ENCODE measurements at regions not wholly inside any gene's neighbourhood (a gene's known extent, or its start where the extent isn't known, plus 50 kb on each side); places are given as distances from the start of the nearest gene placed in this dataset.

- H3K36me3 ChIP-seq, result no peaks in the 10 kb centered on the region
- no peak overlapping the region for H3K4me3 ChIP-seq
- no peaks in the 10 kb centered on the region for H3K27me3 ChIP-seq
- TF ChIP-seq, protein P1, sequence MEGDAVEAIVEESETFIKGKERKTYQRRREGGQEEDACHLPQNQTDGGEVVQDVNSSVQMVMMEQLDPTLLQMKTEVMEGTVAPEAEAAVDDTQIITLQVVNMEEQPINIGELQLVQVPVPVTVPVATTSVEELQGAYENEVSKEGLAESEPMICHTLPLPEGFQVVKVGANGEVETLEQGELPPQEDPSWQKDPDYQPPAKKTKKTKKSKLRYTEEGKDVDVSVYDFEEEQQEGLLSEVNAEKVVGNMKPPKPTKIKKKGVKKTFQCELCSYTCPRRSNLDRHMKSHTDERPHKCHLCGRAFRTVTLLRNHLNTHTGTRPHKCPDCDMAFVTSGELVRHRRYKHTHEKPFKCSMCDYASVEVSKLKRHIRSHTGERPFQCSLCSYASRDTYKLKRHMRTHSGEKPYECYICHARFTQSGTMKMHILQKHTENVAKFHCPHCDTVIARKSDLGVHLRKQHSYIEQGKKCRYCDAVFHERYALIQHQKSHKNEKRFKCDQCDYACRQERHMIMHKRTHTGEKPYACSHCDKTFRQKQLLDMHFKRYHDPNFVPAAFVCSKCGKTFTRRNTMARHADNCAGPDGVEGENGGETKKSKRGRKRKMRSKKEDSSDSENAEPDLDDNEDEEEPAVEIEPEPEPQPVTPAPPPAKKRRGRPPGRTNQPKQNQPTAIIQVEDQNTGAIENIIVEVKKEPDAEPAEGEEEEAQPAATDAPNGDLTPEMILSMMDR (IDR thresholded peaks at IDR 0.05), result no peak
- H3K9me3 ChIP-seq, result no peaks in the 10 kb centered on the region
- no peaks in the 10 kb centered on the region for H3K4me1 ChIP-seq
- H3K27ac ChIP-seq, result no peak overlapping the region
- DNase-seq (ENCODE audit: low spot score in 2 of 2), result no peak
- intact Hi-C loops (cut with DNase I), result no loop called here
These were observed 660.8 kb upstream of the SGO1 start for GRCh38 chr3:20846832-20847231.

- TF ChIP-seq, protein P1 (IDR thresholded peaks at IDR 0.05), result no peak
- Histone ChIP-seq H3K4me1 (no peaks in the 10 kb centered on the region), H3K27me3 (no peaks in the 10 kb centered on the region), H3K27ac (no peak overlapping the region), H3K4me3 (no peak overlapping the region), H3K36me3 (no peaks in the 10 kb centered on the region), H3K9me3 (no peaks in the 10 kb centered on the region)
- no peak for DNase-seq (ENCODE audit: low spot score in 2 of 2)
- intact Hi-C loops (cut with DNase I), result no loop called here
These were observed 660.1 kb upstream of the SGO1 start for GRCh38 chr3:20846066-20846465.

DNA sequence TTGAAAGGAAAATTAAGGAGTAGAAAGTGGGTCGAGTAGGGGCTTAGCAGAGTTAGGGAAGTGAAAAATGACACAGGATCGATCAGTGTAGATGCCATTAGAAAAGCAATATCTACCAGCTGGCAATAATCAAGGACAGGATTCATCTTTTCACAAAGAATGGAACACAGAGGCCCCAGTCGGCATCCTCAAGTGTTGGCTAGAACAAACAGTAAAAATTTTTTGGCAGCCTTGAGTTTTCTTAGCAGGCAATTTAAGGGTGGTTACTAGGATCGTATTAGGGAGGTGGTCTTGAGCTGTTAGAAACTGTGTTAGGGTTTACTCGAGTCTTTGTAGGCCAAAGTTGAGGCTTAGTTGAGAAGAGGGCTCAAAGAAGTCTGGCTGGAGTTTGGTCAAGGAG lies 658.8 kb upstream of the SGO1 start:
- Histone ChIP-seq H3K4me1 (no peaks in the 10 kb centered on the region), H3K27ac (no peak overlapping the region), H3K9me3 (no peaks in the 10 kb centered on the region), H3K27me3 (no peaks in the 10 kb centered on the region), H3K36me3 (no peaks in the 10 kb centered on the region), H3K4me3 (no peak overlapping the region)
- no peak for DNase-seq (ENCODE audit: low spot score in 2 of 2)
- intact Hi-C loops (cut with DNase I), result no loop called here
- TF ChIP-seq, protein P1 (IDR thresholded peaks at IDR 0.05), result no peak

GRCh38 chr3:20842594-20843436 lies 656.8 kb upstream of the SGO1 start:
- H3K36me3 ChIP-seq, result no peaks in the 10 kb centered on the region
- no peaks in the 10 kb centered on the region for H3K27me3 ChIP-seq
- DNase-seq (ENCODE audit: low spot score in 2 of 2), result no peak
- no peak overlapping the region for H3K27ac ChIP-seq
- intact Hi-C loops (cut with DNase I), result no loop called here
- no peaks in the 10 kb centered on the region for H3K4me1 ChIP-seq
- no peaks in the 10 kb centered on the region for H3K9me3 ChIP-seq
- TF ChIP-seq, protein P1 (IDR thresholded peaks at IDR 0.05), result no peak
- no peak overlapping the region for H3K4me3 ChIP-seq

DNA sequence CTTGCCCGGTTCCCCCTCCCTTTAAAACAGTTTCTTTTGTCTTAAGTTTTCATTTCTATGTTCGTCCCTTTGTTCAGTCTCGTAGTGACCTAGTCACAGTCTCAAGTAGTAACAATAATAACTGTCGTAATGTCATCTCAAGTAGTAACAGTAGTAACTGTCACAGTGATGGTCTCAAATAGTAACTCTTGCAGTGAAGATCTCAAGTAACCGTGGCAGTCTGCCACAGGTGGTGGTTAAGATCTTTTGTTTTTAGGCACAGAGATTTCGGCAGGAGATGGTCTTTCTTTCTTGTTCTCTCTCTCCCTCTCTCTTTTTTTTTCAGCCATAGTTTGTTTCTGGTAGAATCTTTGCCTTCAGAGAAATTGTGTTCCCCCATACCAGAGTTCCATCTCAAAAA lies 656.0 kb upstream of the SGO1 start:
- no peak for DNase-seq (ENCODE audit: low spot score in 2 of 2)
- H3K27ac ChIP-seq, result no peak overlapping the region
- TF ChIP-seq, protein P1 (IDR thresholded peaks at IDR 0.05), result no peak

More for the DNA sequence above, 656.0 kb upstream of the SGO1 start:
- no peaks in the 10 kb centered on the region for H3K9me3 ChIP-seq
- no peak overlapping the region for H3K4me3 ChIP-seq
- H3K4me1 ChIP-seq, result no peaks in the 10 kb centered on the region
- no peaks in the 10 kb centered on the region for H3K27me3 ChIP-seq
- intact Hi-C loops (cut with DNase I), result no loop called here
- H3K36me3 ChIP-seq, result no peaks in the 10 kb centered on the region

Data from ascending aorta (tissue), 2 donors.